ENCODE measurements at regions not wholly inside any gene's neighbourhood (a gene's known extent, or its start where the extent isn't known, plus 50 kb on each side); places are given as distances from the start of the nearest gene placed in this dataset.

DNA sequence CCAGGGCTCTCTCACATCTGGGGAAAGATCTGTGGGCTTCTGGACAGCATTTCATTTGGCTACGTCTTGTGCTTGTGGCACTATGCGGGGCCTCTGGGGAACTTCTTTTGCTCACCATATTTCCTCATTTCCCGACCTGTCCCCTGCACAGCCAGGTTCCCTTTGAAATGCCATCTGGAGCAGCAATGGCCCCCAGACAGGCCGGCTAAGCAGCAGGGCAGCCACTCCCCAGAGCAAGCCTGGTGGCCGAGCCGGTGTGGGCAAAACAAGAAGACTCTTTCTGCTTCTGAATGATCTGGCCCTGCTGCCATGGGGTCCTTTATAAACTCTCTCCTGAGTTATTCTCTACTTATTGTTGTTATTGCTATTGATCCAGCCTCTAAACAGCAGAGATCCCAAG, 190.7 kb upstream of the NECTIN1 start:
- H3K4me1 ChIP-seq (ENCODE audit: insufficient read depth, low read length), result no peaks in the 10 kb centered on the region
- H3K9me3 ChIP-seq (ENCODE audit: control insufficient read depth in 1 of 2, insufficient read depth in 1 of 2, low read length in 2 of 2), result no peaks in the 10 kb centered on the region
- DNase-seq (no peak), ATAC-seq (ENCODE audit: poor library complexity) (no peak)
- Mint-ChIP-seq H3K9me3 (peaks cover 3% of the 10 kb centered on the region), H3K4me3 (no peak overlapping the region), H3K4me1 (ENCODE audit: low read depth) (no peaks in the 10 kb centered on the region), H3K36me3 (ENCODE audit: low read depth) (no peaks in the 10 kb centered on the region), H3K27me3 (peaks cover 14% of the 10 kb centered on the region), H3K27ac (no peak overlapping the region)
- H3K27ac ChIP-seq (ENCODE audit: low read depth in 1 of 2, low read length in 2 of 2), result no peak overlapping the region
- no peaks in the 10 kb centered on the region for H3K36me3 ChIP-seq (ENCODE audit: insufficient read depth, low read length)
- peaks cover 0 to 8% of the 10 kb centered on the region in 2 experiments for H3K27me3 ChIP-seq (ENCODE audit: control insufficient read depth in 1 of 2, insufficient read depth in 2 of 2, low read length in 2 of 2)
- no peak overlapping the region for H3K4me3 ChIP-seq (ENCODE audit: low read length)
- TF ChIP-seq, protein P1, sequence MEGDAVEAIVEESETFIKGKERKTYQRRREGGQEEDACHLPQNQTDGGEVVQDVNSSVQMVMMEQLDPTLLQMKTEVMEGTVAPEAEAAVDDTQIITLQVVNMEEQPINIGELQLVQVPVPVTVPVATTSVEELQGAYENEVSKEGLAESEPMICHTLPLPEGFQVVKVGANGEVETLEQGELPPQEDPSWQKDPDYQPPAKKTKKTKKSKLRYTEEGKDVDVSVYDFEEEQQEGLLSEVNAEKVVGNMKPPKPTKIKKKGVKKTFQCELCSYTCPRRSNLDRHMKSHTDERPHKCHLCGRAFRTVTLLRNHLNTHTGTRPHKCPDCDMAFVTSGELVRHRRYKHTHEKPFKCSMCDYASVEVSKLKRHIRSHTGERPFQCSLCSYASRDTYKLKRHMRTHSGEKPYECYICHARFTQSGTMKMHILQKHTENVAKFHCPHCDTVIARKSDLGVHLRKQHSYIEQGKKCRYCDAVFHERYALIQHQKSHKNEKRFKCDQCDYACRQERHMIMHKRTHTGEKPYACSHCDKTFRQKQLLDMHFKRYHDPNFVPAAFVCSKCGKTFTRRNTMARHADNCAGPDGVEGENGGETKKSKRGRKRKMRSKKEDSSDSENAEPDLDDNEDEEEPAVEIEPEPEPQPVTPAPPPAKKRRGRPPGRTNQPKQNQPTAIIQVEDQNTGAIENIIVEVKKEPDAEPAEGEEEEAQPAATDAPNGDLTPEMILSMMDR (IDR thresholded peaks at IDR 0.05), result no peak
- intact Hi-C loops (cut with DNase I, micrococcal nuclease), result no loop called here
- ChIA-PET CTCF (no interaction called here), POLR2A (no interaction called here)

DNA sequence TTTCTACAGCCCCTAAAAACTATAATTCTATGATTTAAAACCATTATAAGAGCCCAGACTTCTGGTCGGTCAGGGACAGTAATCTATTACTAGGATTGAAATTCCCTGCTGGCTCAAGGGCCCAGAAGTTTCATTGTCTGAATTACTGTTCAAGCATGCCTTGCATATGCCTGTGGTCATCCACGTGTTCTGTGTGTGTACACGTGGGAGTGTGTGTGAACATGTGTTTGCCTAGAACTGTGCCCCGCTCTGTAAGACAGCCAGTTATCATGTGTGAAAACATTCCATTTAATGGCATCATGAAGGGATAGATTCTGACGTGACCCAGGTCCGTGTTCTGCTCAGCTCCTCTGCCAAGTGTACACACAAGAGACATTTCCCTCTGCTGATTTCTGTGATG, 189.3 kb upstream of the NECTIN1 start:
- no peak overlapping the region for H3K27ac ChIP-seq (ENCODE audit: low read depth in 1 of 2, low read length in 2 of 2)
- H3K4me3 ChIP-seq (ENCODE audit: low read length), result no peak overlapping the region
- ATAC-seq (ENCODE audit: poor library complexity), result no peak
- ChIA-PET POLR2A (no interaction called here), CTCF (no interaction called here)
- no peaks in the 10 kb centered on the region for H3K36me3 Mint-ChIP-seq (ENCODE audit: low read depth)
- H3K27me3 Mint-ChIP-seq, result peaks cover 9% of the 10 kb centered on the region
- H3K9me3 Mint-ChIP-seq, result peaks cover 3% of the 10 kb centered on the region
- DNase-seq, result no peak
- H3K4me1 Mint-ChIP-seq (ENCODE audit: low read depth), result no peaks in the 10 kb centered on the region
- TF ChIP-seq, protein P1 (IDR thresholded peaks at IDR 0.05), result no peak
- H3K27ac Mint-ChIP-seq, result no peak overlapping the region
- H3K4me3 Mint-ChIP-seq, result no peak overlapping the region
- H3K4me1 ChIP-seq (ENCODE audit: insufficient read depth, low read length), result no peaks in the 10 kb centered on the region
- peaks cover 0 to 8% of the 10 kb centered on the region in 2 experiments for H3K27me3 ChIP-seq (ENCODE audit: control insufficient read depth in 1 of 2, insufficient read depth in 2 of 2, low read length in 2 of 2)
- H3K9me3 ChIP-seq (ENCODE audit: control insufficient read depth in 1 of 2, insufficient read depth in 1 of 2, low read length in 2 of 2), result peaks cover 0 to 3% of the 10 kb centered on the region in 2 experiments
- intact Hi-C loops (cut with DNase I, micrococcal nuclease), result no loop called here
- H3K36me3 ChIP-seq (ENCODE audit: insufficient read depth, low read length), result no peaks in the 10 kb centered on the region

DNA sequence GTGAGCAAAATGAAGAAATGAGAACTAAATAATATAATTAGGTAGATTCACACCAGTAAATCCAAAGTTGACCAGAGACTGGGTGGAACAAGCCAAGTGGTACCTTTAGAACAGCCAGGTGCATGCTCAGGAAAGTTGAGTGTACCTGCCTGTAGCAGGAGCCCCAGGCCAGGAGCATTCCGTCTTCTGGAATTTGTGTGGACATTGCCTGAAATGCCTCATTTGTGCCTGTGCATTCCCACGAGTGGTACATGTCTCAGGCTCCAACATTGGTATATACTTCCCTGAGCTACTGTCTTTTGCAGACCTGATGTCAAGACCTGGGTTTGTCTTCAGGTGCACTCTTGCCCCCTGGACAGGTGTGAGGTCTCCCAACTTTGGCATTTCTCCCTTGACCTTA, 187.6 kb upstream of the NECTIN1 start:
- POLR2A ChIA-PET, result no interaction called here
- DNase-seq, result no peak

More for the DNA sequence above, 187.6 kb upstream of the NECTIN1 start:
- Mint-ChIP-seq H3K36me3 (ENCODE audit: low read depth) (no peaks in the 10 kb centered on the region), H3K27me3 (peaks cover 5% of the 10 kb centered on the region), H3K9me3 (peaks cover 3% of the 10 kb centered on the region), H3K27ac (no peak overlapping the region), H3K4me3 (no peak overlapping the region), H3K4me1 (ENCODE audit: low read depth) (no peaks in the 10 kb centered on the region)
- no peak overlapping the region for H3K4me3 ChIP-seq (ENCODE audit: low read length)
- no peak for ATAC-seq (ENCODE audit: poor library complexity)
- H3K9me3 ChIP-seq (ENCODE audit: control insufficient read depth in 1 of 2, insufficient read depth in 1 of 2, low read length in 2 of 2), result peaks cover 0 to 4% of the 10 kb centered on the region in 2 experiments
- TF ChIP-seq, protein P1 (IDR thresholded peaks at IDR 0.05), result no peak
- no peaks in the 10 kb centered on the region for H3K36me3 ChIP-seq (ENCODE audit: insufficient read depth, low read length)
- CTCF ChIA-PET, result no interaction called here
- H3K27me3 ChIP-seq (ENCODE audit: control insufficient read depth in 1 of 2, insufficient read depth in 2 of 2, low read length in 2 of 2), result peaks cover 0 to 8% of the 10 kb centered on the region in 2 experiments
- H3K4me1 ChIP-seq (ENCODE audit: insufficient read depth, low read length), result no peaks in the 10 kb centered on the region
- no peak overlapping the region for H3K27ac ChIP-seq (ENCODE audit: low read depth in 1 of 2, low read length in 2 of 2)
- intact Hi-C loops (cut with DNase I, micrococcal nuclease), result no loop called here
